Glomerular endothelial cell (primary cell): ENCODE measurements at regions not wholly inside any gene's neighbourhood (a gene's known extent, or its start where the extent isn't known, plus 50 kb on each side); places are given as distances from the start of the nearest gene placed in this dataset.

ENCODE experiments used
- DNase-seq: peaks from one replicate; pipeline ENCODE4 v3.0.0-alpha.2; 2011; ENCODE audit warnings: low read depth, low spot score; ENCODE audit errors: extremely low read depth

GRCh38 chr12:108066583-108067577, 62.2 kb upstream of the WSCD2 start:
- no peak for DNase-seq

GRCh38 chr12:108069651-108070165, 59.4 kb upstream of the WSCD2 start:
- no peak for DNase-seq

DNA sequence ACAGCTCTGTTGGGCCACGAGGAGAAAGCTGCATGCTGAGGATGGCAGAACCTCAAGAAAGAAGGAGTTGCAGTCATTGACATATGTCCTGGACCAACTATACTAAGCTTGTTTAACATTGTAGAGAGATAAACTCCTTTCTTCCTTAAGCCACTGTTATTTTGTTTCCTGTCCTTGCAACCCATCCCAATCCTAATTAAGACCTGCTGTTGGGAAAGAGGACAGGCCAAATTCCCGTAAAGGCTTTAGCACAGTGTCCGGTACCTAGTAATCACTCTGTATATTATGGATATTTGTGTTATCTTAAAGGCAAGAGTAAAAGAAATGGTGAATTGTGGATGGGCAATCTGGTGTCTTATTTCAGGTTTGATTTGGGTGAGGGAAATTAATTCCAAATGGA, 53.5 kb upstream of the WSCD2 start:
- no peak for DNase-seq

GRCh38 chr12:108076556-108076955, 52.5 kb upstream of the WSCD2 start:
- no peak for DNase-seq

- no peak for DNase-seq
Observed at GRCh38 chr12:108078428-108078827, 50.7 kb upstream of the WSCD2 start.
